ENCODE measurements at regions not wholly inside any gene's neighbourhood (a gene's known extent, or its start where the extent isn't known, plus 50 kb on each side); places are given as distances from the start of the nearest gene placed in this dataset.

DNA sequence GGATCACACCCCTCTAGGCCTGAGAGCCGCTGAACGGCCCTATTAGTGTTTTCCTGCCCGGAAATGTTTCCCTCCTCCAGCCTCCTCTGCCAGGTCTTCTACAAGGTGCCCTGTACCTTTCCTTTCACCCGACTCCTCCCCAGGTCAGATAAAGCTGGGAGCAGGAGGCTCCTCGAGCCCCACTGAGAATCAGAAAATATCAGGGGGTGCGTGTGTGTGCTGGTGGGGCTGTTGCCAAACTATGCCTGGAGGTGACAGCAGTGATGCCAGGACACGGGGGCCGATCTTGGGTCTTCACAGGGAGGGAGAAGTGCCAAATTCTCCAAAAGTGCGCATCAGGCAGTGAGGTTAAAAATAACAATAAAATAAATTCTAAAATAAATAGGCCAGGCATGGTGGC lies 222.8 kb upstream of the RREB1 start:
- no peak for DNase-seq
- Histone ChIP-seq H3K9me3 (ENCODE audit: severe bottlenecking) (no peaks in the 10 kb centered on the region), H3K27ac (no peak overlapping the region), H3K36me3 (no peaks in the 10 kb centered on the region), H3K4me3 (ENCODE audit: low read depth, low read length) (no peak overlapping the region), H3K27me3 (ENCODE audit: insufficient read depth, low read depth, severe bottlenecking) (no peaks in the 10 kb centered on the region)
- TF ChIP-seq CTCF (IDR thresholded peaks at IDR 0.05; ENCODE audit: low read depth, low read length): no peak

DNA sequence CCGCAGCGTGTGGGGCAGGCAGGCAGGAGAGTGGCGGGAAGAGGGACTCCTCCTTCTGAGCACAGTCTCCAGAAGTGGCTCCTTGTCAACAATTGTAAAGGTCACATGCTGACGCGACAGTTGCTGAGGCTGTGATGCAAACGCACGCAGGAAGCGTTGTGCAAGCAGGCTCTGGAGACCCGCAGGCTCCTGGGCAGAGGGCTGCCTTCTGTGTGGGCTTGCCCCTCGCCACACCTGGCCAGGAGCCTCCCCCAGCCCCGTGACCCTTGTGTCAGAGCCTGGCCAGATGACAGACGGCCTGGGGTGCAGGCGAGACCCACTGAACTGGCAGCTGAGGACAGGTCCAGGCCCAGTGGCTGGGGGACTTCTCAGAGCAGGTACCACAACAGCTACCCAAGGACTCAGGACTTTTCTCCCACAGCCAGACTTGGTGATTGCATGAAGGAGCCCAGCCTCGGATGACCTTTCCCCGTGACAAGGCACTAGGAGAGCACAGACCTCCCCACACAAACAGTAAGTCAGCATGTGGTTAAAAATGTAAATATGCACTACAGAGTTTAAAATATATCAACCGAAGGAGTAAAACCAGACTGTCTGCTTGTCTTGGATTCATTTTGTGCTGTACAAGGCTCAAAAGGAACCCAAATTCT lies 222.1 kb upstream of the RREB1 start:
- no peak for DNase-seq

GRCh38 chr6:6886171-6886885 lies 221.4 kb upstream of the RREB1 start:
- no peaks in the 10 kb centered on the region for H3K9me3 ChIP-seq (ENCODE audit: severe bottlenecking)
- no peaks in the 10 kb centered on the region for H3K36me3 ChIP-seq
- no peaks in the 10 kb centered on the region for H3K27me3 ChIP-seq (ENCODE audit: insufficient read depth, low read depth, severe bottlenecking)
- no peak for TF ChIP-seq CTCF (IDR thresholded peaks at IDR 0.05; ENCODE audit: low read depth, low read length)
- no peak for DNase-seq
- H3K4me3 ChIP-seq (ENCODE audit: low read depth, low read length): no peak overlapping the region
- H3K27ac ChIP-seq: no peak overlapping the region

More for the DNA sequence above, 222.1 kb upstream of the RREB1 start:
- Histone ChIP-seq H3K27ac (no peak overlapping the region; the same call in 1 of the 2 replicates), H3K36me3 (no peaks in the 10 kb centered on the region), H3K27me3 (ENCODE audit: insufficient read depth, low read depth, severe bottlenecking) (no peaks in the 10 kb centered on the region), H3K4me3 (ENCODE audit: low read depth, low read length) (no peak overlapping the region), H3K9me3 (ENCODE audit: severe bottlenecking) (no peaks in the 10 kb centered on the region)
- TF ChIP-seq CTCF (IDR thresholded peaks at IDR 0.05; ENCODE audit: low read depth, low read length): no peak

- no peaks in the 10 kb centered on the region for H3K9me3 ChIP-seq (ENCODE audit: severe bottlenecking)
- H3K27ac ChIP-seq: no peak overlapping the region
- no peaks in the 10 kb centered on the region for H3K27me3 ChIP-seq (ENCODE audit: insufficient read depth, low read depth, severe bottlenecking)
- no peak for DNase-seq
- TF ChIP-seq CTCF (IDR thresholded peaks at IDR 0.05; ENCODE audit: low read depth, low read length): no peak
- no peak overlapping the region for H3K4me3 ChIP-seq (ENCODE audit: low read depth, low read length)
- H3K36me3 ChIP-seq: no peaks in the 10 kb centered on the region
Measured at GRCh38 chr6:6886886-6887285, 220.9 kb upstream of the RREB1 start.

DNA sequence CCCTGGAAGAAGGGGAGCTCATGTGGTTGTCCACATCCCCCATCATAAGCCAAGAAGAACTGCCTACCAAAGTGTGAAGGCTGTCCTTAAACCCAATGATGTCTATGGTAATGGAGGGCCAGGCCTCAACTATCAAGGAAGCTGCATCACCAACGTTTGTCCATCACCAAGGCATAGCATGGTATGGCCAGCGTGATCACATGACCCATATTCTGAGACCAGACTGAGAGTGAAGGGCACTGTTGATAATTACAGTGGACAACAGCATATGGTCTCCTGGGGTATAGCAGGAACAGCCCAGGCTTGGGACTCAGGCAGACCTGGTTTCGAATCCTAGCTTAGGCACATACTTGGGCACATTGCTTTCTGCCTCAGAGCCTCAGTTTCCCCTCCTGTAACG lies 218.2 kb upstream of the RREB1 start:
- H3K27ac ChIP-seq: no peak overlapping the region

More for the DNA sequence above, 218.2 kb upstream of the RREB1 start:
- Histone ChIP-seq H3K36me3 (no peaks in the 10 kb centered on the region), H3K9me3 (ENCODE audit: severe bottlenecking) (no peaks in the 10 kb centered on the region), H3K27me3 (ENCODE audit: insufficient read depth, low read depth, severe bottlenecking) (no peaks in the 10 kb centered on the region), H3K4me3 (ENCODE audit: low read depth, low read length) (no peak overlapping the region)
- TF ChIP-seq CTCF (IDR thresholded peaks at IDR 0.05; ENCODE audit: low read depth, low read length): no peak
- no peak for DNase-seq

All from WERI-Rb-1 (cell line).